ENCODE measurements at regions not wholly inside any gene's neighbourhood (a gene's known extent, or its start where the extent isn't known, plus 50 kb on each side); places are given as distances from the start of the nearest gene placed in this dataset.
"Not testable (repeated sequence)": the region's sequence is repeated elsewhere in the genome, so short reads cannot be mapped to it uniquely, and the experiment has no call there.

DNA sequence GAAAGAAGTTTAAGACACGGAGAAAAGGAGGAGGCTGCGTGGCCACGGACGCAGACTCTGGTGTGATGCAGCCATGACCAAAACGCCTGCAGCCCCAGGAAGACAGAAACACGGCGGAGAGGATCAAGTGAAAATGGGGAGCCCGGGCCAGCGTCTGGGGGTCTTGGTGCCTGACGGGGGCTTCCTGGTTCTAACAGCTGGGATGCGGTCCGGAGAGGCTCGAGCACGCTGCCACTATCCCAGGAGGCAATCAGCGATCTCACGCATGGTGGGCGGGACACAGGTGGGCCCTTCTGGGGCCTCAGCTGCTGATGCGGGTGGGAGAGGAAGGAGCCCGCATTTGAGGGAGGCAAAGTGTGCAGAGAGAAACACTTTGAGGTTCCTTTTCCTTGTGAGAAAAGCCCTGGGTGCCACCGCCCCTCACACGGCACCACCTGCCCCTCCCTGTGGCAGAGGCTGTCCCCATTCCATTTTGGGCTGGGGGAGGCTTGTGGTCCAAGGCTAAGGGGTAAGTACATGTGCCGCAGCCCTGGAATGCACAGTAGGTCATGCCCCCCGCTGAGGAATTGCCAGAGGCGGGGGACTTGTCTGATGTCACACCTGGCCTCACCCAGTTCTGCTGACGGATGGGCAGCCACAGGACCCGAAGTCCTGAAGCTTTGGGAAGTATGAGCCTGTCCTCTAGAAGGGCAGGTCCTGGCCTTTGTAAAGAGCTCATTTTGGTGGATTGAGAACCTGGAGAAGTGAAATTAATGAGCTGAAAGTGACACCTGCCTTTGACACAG, 121.7 kb upstream of the ZNF469 start:
- DNase-seq (ENCODE audit: extremely low read depth, low read depth) = not testable (repeated sequence)

DNA sequence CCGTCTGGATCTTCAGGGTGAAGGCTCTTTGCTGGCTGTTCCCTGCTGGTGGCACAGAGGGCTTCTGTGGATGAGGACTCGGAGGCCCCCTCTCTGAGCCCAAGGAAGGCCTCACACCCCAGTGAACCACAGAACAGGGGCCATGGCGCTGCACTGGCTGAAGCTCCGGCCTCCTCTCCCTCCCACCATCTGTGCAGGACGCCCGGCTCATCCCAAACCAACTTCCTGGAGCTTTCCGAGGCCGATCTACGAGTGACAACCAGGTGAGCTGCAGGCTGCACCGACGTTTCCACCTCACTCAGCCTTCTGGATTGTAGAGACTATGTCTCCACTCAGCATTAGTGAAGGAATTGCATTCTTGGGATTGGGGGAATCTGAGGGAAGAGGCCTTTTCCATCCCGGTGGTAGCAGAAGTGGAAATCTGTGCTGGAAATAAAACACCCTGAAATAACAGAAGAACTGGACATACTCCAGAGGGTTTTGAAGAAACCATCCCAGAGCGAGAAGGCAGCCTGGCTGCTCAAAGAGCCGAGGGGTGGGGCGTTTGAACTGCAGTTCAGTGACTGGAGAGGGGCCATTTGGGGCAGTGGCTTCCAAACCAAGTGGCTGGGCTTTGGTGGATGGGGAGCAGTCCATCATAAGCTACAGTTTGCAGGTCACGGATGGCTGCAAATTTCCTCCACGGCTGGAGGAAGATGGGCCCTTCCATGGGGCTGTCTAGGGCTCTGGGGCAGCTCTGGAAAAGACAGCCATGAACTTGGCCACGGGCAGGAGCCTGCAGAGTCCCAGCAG, 120.7 kb upstream of the ZNF469 start:
- DNase-seq (ENCODE audit: extremely low read depth, low read depth) = not testable (repeated sequence)

DNA sequence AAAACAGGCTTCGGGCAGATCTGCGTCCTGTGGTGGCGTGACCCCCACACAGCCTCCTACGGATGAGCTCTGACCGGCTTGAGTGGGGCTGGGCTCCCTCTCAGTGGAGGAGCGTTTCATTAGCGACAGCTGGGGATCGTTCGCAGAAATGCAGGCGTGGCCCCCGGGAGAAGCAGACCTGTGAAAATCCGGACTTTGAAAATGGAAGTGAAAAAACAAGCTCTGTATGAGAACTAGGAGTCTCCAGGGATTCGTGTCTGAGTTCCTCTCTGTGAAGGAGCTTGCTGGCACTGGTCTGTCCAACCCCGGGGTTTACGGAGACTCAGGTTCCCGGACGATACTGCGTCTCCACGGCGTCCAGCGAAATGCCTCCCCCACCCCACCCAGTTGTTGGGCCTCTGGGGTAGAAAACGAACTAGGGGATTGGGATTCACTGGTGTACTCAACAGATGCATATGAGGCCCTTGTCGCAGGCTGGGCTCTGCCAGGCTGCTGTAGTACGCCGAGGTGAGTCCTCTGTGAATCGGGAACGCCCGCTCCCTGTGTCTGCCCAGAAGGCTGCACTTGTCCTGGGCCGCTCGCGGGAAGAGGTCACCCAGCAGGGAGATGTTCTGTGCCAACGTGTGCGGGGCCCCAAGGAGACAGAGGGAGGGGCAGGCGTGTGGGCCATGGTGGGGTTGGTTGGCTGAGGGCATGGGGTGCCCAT, 119.7 kb upstream of the ZNF469 start:
- DNase-seq (ENCODE audit: extremely low read depth, low read depth) = not testable (repeated sequence)

DNA sequence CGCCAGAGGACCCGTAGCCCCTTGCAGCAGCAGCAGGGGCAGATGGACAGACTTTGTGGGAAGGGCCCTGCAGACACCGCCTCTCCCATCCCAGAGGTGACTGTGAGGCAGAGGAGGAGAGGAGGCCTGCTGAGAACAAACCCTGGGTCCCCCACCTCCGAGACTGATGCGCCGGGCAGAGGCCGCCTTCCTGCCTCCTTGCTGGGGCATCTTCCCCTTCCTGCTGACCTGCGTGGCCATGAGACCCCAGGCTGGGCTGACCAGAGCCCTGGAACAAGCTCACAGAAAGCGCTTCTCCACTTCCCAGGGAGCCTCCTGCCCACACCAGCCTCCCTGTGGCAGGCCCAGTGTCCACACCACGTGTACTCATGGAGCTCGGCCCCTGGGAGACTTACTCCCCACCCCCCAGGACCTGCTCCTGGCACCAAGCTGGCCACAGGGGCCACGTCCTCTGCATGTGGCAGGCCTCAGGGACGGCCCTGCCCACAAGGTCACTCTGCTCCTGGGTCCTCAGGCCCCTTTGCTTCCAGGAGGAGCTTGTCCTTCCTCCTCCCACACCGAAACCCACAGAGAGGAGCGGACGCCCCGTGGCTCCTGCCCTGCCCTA, 119.0 kb upstream of the ZNF469 start:
- not testable (repeated sequence) for DNase-seq (ENCODE audit: extremely low read depth, low read depth)

DNA sequence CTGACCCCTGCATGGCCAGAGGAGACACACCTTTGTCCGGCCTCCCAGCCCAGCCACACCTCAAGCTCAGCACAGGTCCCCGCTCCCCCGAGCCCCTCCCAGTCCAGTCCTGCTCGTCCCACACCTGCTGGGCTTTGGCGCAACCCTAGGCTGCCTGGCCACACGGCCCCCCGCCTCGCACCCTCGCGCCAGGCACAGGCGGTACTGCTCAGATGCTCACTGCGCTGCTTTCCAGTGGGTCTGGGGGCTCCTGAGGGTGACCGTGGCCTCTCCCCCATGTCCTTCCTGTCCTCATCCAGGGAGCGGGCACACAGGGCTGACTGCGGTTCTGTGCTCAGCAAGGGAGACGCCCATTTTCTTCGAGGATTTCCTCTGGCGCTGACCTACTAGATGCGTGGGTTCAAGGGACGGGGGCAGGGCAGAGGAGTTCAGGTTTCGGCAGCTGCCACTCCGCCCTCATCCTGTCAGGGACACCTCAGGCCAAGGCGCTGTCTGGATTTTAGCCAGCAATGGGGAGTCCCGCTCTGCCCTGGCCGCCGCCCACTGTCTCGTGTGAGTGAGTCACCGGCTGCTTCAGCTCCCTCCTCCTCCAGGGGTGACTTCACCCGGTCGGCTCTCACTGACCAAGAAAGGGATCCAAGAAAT, 118.0 kb upstream of the ZNF469 start:
- peak; percentile 90 for DNase-seq (ENCODE audit: extremely low read depth, low read depth)

DNA sequence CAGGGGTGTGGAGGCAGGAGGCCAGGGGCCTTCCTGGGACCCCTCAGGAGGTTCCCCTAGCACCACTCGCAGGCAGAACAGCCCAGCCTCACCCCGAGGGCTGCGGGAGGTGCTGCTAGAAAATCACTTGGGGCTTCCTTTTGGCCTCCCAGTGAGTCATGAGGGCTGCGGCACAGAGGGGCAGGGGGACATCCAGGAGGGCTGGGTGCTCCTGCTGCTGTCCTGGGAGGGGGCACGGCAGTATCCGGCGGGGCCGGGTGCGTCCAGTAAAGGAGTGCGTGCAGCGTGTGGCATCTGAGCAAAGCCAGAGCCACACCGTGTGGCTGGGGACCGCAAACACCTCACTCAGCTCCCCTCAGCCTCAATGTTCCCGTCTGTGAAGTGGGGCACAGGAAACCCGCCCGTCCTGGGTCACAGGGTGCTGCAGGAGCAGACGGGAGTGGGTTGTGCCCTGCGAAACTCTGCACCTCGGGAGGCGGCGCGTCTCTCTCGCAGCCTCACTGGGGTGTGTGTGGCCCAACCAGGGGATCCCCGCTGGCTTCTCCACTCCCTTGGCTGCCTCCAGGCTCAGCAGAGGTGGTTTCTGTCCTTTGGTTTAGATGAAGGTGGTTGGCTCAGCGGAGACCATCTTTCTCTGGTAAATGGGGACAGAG, 117.3 kb upstream of the ZNF469 start:
- not testable (repeated sequence) for DNase-seq (ENCODE audit: extremely low read depth, low read depth)

DNA sequence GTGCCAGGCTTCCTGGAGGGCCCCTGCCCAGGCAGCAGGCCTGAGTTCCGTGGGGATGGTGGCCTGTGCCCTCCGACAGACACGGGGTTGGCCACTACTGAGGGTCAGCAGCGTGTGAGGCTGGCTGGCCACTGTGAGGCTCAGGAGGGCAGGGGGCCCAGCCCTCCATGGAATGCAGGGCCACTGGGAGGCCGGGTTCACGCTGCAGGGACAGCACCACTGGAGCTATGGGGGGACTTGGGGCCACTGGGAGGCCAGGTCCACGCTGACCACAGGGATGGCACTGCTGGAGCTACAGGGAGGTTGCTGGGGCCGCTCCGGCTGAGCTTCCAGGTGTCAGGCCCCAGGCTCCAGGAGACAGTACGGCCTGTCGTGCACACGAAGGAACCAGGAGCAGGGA, 116.7 kb upstream of the ZNF469 start:
- not testable (repeated sequence) for DNase-seq (ENCODE audit: extremely low read depth, low read depth)

DNA sequence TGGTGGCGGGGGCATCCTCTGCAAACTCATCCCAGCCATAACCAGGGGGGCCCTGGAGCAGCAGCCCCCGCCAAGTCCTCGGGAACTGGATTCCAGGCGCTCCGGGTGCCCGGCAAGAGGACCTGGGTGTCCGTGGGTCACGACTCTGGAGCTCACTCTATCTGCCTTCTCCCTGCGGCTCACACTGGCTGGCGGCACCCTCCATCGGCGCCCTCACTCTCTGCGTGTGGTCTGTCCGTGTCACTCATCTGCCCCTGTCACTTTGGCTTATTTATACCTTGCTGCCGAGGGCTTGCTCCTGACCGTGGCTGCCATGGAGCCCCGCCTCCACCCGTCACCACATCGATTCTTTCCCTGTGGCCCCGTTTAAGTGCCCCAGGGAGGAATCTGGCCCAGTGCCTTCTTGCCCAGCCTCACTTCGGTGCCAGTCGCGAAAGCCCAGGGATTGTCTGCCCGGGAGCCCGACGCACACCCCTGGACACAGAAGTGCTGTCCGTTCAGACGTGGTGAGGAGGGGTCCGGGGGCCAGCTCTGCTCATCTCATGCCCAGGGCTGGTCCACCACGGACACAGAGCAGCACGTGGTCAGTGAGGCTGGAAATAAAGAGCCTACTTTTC, 115.7 kb upstream of the ZNF469 start:
- not testable (repeated sequence) for DNase-seq (ENCODE audit: extremely low read depth, low read depth)

DNA sequence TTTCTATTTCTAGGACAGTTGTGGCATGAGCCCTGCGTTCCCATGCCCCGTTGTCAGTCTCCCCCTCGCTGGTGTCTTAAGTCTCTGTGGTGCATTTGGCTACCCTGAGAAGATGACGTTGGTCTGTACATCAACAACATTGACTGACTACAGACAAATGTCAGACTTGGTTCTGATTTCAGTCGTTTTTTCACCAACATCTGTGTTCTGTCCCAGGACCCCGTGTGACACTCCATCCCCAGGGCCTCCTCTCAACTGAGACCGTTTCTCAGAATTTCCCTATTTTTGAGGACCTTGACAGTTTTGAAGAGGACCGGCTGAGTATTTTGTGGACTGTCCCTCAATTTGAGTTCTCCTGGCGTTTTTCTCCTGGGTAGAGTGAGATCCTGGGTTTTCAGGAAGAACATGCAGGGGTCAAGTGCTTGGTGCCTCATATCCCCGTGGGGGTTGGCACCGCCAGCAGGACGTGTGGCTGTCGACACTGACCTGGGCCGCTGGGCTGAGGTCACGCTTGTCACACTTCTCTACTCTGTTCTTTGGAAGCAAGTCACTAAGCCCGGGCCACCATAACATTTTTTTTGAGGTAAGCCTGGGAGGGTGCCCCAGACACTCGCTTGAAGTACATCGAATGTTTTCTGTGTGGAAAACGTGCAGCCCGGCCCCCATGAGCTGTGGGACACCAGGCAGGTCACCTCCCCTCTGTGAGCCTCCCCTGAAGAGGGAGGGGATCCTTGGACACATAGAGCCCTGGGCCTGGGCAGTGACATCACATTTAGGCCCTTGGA, 114.4 kb upstream of the ZNF469 start:
- DNase-seq (ENCODE audit: extremely low read depth, low read depth) = not testable (repeated sequence)

DNA sequence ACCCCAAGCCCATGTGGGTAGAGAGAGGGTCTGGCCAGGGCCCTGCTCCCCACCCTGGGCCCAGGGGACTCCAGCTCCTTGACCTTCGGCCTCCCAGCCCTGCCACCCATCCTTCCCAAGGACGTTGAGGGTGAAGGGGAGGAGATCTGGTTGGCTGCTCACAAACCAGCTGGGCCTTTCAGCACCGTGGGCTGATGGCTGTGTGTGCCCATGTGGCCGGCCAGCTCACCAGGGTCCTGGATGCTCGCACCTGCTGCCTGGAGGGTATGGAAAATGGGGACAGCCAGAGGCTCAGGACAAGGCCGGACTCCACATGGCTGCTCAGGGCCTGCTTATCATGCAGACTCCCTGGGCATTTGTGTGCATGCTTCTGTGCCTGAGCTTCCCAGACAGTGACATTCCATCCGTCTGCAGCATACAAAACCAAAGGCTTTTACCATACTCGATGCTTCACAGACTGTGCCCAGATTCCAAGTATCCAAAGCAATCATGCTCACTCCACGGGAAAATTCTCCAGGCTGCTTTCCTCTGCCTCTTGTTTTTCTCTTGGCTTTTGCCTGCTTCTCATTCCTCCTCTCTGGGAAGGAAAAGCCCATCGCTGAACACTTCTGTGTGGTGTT, 112.5 kb upstream of the ZNF469 start:
- not testable (repeated sequence) for DNase-seq (ENCODE audit: extremely low read depth, low read depth)

DNA sequence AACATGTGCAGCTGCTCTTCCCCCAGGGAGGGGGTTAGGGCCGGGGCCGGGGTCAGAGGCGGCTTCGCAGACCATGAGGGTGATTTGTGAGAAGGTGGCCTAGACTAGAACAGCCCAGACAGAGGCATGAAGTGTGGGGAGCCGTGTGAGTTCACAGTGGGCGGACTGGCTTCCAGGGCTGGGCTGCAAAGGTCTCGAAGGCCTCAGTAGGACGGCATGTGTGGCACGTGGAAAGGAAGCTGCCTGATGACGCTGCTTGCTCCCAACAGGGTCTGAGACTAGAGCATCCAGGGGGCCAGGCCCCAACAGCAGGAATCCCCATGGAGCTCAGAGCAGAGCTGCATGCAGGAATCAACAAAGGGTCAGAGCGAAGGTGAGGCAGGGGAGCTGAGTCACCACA, 111.5 kb upstream of the ZNF469 start:
- DNase-seq (ENCODE audit: extremely low read depth, low read depth) = not testable (repeated sequence)

DNA sequence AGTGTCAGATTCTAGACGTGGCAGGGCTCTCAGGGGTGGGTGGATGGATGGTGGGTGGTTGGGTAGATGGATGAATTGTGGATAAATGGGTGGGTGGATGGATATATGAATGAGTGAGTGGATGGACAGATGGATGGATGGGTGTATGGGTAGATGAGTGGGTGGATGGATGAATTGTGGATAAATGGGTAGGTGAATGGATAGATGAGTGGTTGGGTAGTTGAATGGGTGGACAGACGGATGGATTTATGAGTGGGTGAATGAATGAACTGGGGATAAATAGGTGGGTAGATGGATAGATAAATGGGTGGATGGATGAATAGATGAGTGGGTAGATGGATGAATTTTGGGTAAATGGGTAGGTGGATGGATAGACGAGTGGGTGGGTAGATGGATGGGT, 111.0 kb upstream of the ZNF469 start:
- not testable (repeated sequence) for DNase-seq (ENCODE audit: extremely low read depth, low read depth)

DNA sequence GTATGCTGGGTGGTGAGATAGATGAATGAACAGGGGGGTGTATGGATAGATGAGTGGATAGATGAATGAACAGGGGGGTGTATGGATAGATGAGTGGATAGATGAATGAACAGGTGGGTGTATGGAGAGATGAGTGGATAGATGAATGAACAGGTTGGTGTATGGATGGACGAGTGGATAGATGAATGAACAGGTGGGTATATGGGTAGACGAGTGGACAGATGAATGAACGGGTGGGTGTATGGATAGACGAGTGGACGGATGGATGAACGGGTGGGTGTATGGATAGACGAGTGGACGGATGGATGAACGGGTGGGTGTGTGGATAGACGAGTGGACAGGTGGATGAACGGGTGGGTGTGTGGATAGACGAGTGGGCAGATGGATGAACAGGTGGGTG, 110.3 kb upstream of the ZNF469 start:
- not testable (repeated sequence) for DNase-seq (ENCODE audit: extremely low read depth, low read depth)

DNA sequence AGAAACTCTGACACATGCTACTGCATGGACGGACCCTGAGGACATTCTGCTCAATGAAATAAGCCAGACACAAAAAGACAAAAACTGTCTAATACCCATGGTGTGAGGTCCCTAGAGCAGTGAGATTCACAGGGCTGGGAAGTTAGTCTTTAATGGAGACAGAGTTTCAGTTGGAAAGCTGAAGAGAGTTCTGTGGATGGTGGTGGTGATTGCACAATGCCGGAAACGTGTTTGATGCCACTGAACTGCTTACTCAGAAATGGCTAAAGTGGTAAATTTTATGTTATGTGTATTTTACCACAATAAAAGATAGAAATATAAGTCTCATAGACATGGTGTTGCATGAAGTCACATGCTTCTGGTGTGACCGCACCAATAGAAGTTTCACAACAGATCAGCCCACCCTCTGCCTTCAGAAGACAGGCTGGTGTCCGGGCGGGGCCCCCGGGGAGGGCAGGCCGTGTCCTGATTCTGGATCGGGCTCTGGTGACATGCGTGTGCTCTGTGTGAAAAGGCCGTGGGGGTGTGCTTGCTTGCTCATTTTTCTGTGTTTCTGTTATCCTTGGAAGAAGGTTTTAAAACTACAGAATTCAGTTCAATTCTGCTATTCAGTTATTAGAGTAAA, 108.5 kb upstream of the ZNF469 start:
- DNase-seq (ENCODE audit: extremely low read depth, low read depth) = not testable (repeated sequence)

DNA sequence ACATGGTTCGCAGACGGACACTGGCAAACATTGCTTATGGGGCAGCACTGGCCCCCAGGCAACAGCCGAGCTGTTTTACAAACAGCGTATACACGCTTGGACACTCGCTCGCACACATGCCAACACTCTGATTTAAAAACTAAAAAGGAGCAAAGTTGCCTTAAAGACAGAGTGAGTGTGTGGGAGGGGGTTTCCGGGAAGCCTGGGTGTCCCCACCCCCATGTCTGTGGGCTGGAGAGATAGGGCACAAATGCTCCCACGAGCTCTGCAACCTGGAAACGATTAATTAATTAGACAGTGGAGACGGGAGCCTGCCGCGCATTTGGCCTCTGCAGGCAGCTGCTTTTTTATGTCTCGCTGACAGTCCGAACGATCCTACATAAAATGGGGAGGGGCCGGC, 107.9 kb upstream of the ZNF469 start:
- no peak for DNase-seq (ENCODE audit: extremely low read depth, low read depth)

DNA sequence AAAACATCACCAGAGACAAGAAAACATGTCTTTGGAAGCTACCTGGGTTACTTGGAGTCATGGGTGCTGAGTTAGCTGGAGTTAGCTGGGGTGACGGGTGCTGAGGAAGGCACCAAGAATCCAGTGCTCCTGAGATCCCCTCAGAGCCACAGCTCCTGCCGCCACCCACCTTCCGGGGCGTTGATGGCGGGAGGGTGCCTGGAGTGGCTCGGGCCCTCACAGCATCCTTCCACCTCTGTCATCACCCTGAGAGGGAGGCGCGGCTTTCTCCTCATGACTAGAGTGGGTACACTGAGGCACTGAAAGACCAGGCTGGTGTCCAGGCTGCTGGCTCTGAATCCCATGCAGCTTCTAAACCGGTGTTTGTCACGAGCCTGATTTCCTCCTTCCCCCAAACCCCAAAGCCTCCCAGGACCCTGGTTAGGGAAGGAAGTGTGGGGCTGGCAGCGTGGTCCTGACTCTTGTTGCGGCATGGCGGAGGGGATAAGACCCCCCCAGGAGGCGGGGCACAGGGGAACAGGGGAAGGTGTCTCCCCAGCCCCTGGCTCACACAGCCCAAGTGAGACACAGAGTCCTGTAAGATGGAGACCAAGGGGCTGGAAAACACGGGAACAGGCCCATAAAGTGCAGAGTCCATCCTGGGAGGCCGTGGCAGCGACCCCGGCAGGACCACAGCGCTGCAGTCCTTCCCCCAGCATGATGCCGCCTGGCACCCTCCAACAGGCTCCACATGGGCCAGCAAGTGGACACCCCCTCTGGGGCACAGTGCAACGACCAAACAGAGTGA, 107.2 kb upstream of the ZNF469 start:
- DNase-seq (ENCODE audit: extremely low read depth, low read depth) = not testable (repeated sequence)

DNA sequence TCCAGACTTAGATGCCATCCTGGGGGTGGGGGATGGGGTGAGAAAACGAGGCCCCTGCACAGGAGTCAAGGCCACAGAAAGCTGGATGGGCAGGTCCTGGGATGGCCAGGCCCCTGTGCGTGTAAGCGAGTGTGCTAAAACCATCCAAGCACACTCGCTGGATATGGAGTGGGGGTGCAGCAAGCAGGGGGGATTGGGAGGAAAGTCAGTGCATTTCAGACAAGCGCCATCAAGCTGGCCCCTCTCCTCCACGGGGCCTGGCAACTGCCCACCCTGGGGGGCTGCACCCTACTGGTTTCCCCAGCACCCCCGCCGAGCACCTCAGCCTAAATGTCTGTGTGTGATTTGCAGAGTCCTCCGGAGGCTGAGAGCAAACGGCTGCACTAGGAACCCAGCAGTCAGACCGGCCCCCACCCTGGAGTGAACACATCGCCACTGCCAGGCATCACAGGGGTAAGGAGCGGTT, 106.6 kb upstream of the ZNF469 start:
- not testable (repeated sequence) for DNase-seq (ENCODE audit: extremely low read depth, low read depth)
